ENCODE measurements at regions not wholly inside any gene's neighbourhood (a gene's known extent, or its start where the extent isn't known, plus 50 kb on each side); places are given as distances from the start of the nearest gene placed in this dataset.
A peak's percentile ranks its signal among the peaks of the same experiment; 100 is the strongest.

GRCh38 chr13:78845656-78846365 lies 186.9 kb upstream of the OBI1 start:
- DNase-seq: no peak

- DNase-seq: no peak
Observed at GRCh38 chr13:78844106-78844505, 185.2 kb upstream of the OBI1 start.

- no peak for DNase-seq
Observed at GRCh38 chr13:78841358-78841963, 182.5 kb upstream of the OBI1 start.

GRCh38 chr13:78836238-78836784 lies 177.4 kb upstream of the OBI1 start:
- DNase-seq: no peak

GRCh38 chr13:78832461-78832860 lies 173.5 kb upstream of the OBI1 start:
- no peak for DNase-seq

GRCh38 chr13:78830508-78830907 lies 171.6 kb upstream of the OBI1 start:
- no peak for DNase-seq

GRCh38 chr13:78829821-78830220 lies 170.9 kb upstream of the OBI1 start:
- DNase-seq: no peak

- DNase-seq: no peak
Observed at GRCh38 chr13:78827471-78827870, 168.5 kb upstream of the OBI1 start.

- no peak for DNase-seq
Observed at GRCh38 chr13:78826936-78827335, 168.0 kb upstream of the OBI1 start.

GRCh38 chr13:78826312-78826711 lies 167.4 kb upstream of the OBI1 start:
- no peak for DNase-seq

GRCh38 chr13:78820541-78820940 lies 161.6 kb upstream of the OBI1 start:
- no peak for DNase-seq

GRCh38 chr13:78816592-78816991 lies 157.6 kb upstream of the OBI1 start:
- no peak for DNase-seq

- no peak for DNase-seq
Observed at GRCh38 chr13:78816154-78816553, 157.2 kb upstream of the OBI1 start.

GRCh38 chr13:78806457-78806856 lies 147.5 kb upstream of the OBI1 start:
- DNase-seq: peak; percentile 53

GRCh38 chr13:78802912-78803311 lies 144.0 kb upstream of the OBI1 start:
- DNase-seq: no peak

GRCh38 chr13:78787190-78787589 lies 128.2 kb upstream of the OBI1 start:
- DNase-seq: peak; percentile 69

- DNase-seq: no peak
Observed at GRCh38 chr13:78786459-78786858, 127.5 kb upstream of the OBI1 start.

- DNase-seq: no peak
Observed at GRCh38 chr13:78785764-78786163, 126.8 kb upstream of the OBI1 start.

GRCh38 chr13:78784014-78784750 lies 125.2 kb upstream of the OBI1 start:
- no peak for DNase-seq

- no peak for DNase-seq
Observed at GRCh38 chr13:78780708-78781107, 121.8 kb upstream of the OBI1 start.

GRCh38 chr13:78779608-78780007 lies 120.7 kb upstream of the OBI1 start:
- no peak for DNase-seq

- DNase-seq: no peak
Observed at GRCh38 chr13:78777976-78778375, 119.0 kb upstream of the OBI1 start.

- DNase-seq: no peak
Observed at GRCh38 chr13:78777396-78777795, 118.4 kb upstream of the OBI1 start.

GRCh38 chr13:78772933-78773332 lies 114.0 kb upstream of the OBI1 start:
- no peak for DNase-seq

All from hematopoietic multipotent progenitor cell treated with erythropoietin and hydrocortisone succinate and interleukin-3 and kit ligand, for 4 days (in vitro differentiated cells).